K562 (cell line): ENCODE measurements at regions not wholly inside any gene's neighbourhood (a gene's known extent, or its start where the extent isn't known, plus 50 kb on each side); places are given as distances from the start of the nearest gene placed in this dataset.

Experiments used
- NR2C1 ChIP-seq, 2 experiments: fragments of 450-650 bp; IDR thresholded peaks; 2 replicates each; pipeline ENCODE4 v1.6.1; 2017; ENCODE audit warnings: mild to moderate bottlenecking in 2 of 2, antibody characterized with exemption in 1 of 2, inconsistent platforms in 1 of 2, missing compliant biosample characterization in 1 of 2, missing genetic modification characterization in 1 of 2
- SAFB ChIP-seq: fragments of 200-400 bp; formaldehyde crosslinking; IDR thresholded peaks from 2 replicates; pipeline ENCODE4 v1.6.1; 2017; ENCODE audit warnings: low read depth, low read length, borderline replicate concordance
- TF ChIP-seq, protein P1 (sequence below): fragments of 150-350 bp; conservative IDR thresholded peaks from 2 replicates; pipeline ENCODE4 v1.6.1; 2014; ENCODE audit warnings: low read length
- TF ChIP-seq, protein P2 (sequence below): fragments of 250-450 bp; sonication (Bioruptor Pico); IDR thresholded peaks from 2 replicates; pipeline ENCODE4 v1.4.0; 2020

DNA sequence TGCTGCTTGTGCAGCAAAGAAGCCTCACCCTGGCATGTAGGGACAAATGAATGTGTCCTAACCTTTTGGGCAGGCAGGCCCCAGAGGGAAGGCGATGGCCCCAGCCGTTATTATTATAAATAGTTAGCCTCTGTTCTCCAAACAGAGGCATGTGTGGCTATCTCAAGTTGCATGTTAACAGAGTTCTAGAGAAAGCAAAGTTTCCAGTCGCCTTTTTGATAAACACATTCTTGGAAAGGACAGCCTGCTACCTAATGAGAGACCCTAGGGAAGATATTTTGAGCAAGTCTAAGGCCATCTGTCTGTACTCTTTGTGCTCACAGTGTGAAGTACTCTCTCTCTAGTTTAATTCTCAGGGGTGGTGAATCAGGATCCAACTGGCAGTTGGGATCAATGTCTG lies 97.4 kb upstream of the FHL2 start (continued):
- TF ChIP-seq, protein P1, sequence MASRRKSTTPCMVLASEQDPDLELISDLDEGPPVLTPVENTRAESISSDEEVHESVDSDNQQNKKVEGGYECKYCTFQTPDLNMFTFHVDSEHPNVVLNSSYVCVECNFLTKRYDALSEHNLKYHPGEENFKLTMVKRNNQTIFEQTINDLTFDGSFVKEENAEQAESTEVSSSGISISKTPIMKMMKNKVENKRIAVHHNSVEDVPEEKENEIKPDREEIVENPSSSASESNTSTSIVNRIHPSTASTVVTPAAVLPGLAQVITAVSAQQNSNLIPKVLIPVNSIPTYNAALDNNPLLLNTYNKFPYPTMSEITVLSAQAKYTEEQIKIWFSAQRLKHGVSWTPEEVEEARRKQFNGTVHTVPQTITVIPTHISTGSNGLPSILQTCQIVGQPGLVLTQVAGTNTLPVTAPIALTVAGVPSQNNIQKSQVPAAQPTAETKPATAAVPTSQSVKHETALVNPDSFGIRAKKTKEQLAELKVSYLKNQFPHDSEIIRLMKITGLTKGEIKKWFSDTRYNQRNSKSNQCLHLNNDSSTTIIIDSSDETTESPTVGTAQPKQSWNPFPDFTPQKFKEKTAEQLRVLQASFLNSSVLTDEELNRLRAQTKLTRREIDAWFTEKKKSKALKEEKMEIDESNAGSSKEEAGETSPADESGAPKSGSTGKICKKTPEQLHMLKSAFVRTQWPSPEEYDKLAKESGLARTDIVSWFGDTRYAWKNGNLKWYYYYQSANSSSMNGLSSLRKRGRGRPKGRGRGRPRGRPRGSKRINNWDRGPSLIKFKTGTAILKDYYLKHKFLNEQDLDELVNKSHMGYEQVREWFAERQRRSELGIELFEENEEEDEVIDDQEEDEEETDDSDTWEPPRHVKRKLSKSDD = no peak
- TF ChIP-seq SAFB (no peak), NR2C1 (IDR thresholded peaks at IDR 0.05) (no peak), NR2C1 (tag; IDR thresholded peaks at IDR 0.05) (no peak)
- TF ChIP-seq, protein P2, sequence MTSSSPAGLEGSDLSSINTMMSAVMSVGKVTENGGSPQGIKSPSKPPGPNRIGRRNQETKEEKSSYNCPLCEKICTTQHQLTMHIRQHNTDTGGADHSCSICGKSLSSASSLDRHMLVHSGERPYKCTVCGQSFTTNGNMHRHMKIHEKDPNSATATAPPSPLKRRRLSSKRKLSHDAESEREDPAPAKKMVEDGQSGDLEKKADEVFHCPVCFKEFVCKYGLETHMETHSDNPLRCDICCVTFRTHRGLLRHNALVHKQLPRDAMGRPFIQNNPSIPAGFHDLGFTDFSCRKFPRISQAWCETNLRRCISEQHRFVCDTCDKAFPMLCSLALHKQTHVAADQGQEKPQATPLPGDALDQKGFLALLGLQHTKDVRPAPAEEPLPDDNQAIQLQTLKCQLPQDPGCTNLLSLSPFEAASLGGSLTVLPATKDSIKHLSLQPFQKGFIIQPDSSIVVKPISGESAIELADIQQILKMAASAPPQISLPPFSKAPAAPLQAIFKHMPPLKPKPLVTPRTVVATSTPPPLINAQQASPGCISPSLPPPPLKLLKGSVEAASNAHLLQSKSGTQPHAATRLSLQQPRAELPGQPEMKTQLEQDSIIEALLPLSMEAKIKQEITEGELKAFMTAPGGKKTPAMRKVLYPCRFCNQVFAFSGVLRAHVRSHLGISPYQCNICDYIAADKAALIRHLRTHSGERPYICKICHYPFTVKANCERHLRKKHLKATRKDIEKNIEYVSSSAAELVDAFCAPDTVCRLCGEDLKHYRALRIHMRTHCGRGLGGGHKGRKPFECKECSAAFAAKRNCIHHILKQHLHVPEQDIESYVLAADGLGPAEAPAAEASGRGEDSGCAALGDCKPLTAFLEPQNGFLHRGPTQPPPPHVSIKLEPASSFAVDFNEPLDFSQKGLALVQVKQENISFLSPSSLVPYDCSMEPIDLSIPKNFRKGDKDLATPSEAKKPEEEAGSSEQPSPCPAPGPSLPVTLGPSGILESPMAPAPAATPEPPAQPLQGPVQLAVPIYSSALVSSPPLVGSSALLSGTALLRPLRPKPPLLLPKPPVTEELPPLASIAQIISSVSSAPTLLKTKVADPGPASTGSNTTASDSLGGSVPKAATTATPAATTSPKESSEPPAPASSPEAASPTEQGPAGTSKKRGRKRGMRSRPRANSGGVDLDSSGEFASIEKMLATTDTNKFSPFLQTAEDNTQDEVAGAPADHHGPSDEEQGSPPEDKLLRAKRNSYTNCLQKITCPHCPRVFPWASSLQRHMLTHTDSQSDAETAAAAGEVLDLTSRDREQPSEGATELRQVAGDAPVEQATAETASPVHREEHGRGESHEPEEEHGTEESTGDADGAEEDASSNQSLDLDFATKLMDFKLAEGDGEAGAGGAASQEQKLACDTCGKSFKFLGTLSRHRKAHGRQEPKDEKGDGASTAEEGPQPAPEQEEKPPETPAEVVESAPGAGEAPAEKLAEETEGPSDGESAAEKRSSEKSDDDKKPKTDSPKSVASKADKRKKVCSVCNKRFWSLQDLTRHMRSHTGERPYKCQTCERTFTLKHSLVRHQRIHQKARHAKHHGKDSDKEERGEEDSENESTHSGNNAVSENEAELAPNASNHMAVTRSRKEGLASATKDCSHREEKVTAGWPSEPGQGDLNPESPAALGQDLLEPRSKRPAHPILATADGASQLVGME = no peak
- TF ChIP-seq, all 486 proteins: peak for 0
